Osteoblast (primary cell): ENCODE measurements at regions not wholly inside any gene's neighbourhood (a gene's known extent, or its start where the extent isn't known, plus 50 kb on each side); places are given as distances from the start of the nearest gene placed in this dataset.

Experiments
- DNase-seq: peaks from one replicate; pipeline ENCODE4 v3.0.0; 2011; ENCODE audit warnings: low spot score, mixed read lengths; ENCODE audit not compliant: insufficient read length; ENCODE audit errors: missing footprints
- H2AFZ ChIP-seq: 2 replicates; pipeline ENCODE4 v1.6.0; 2011; ENCODE audit warnings: mild to moderate bottlenecking, low read length
- H3K27ac ChIP-seq: 2 replicates; pipeline ENCODE4 v1.5.1; 2011; ENCODE audit warnings: mild to moderate bottlenecking, low read depth, low read length, moderate library complexity
- H3K27me3 ChIP-seq: 2 replicates; pipeline ENCODE4 v1.6.0; 2012; ENCODE audit warnings: mild to moderate bottlenecking, control low read depth, inconsistent platforms, low read length, moderate library complexity; ENCODE audit not compliant: insufficient read depth
- H3K36me3 ChIP-seq: 2 replicates; pipeline ENCODE4 v1.5.1; 2011; ENCODE audit warnings: mild to moderate bottlenecking, low read length, control low read depth, moderate library complexity; ENCODE audit not compliant: insufficient read depth
- H3K4me1 ChIP-seq: 2 replicates; pipeline ENCODE4 v1.5.1; 2011; ENCODE audit warnings: mild to moderate bottlenecking, low read length, control low read depth, moderate library complexity; ENCODE audit not compliant: insufficient read depth
- H3K4me2 ChIP-seq: 2 replicates; pipeline ENCODE4 v1.6.0; 2011; ENCODE audit warnings: mild to moderate bottlenecking, low read length; ENCODE audit not compliant: insufficient read depth
- H3K4me3 ChIP-seq: fragments of 200-600 bp; sonication (generic); 3 replicates; pipeline ENCODE4 v1.5.1; 2012; ENCODE audit warnings: mild to moderate bottlenecking, low read length, inconsistent platforms; ENCODE audit not compliant: insufficient read depth
- H3K79me2 ChIP-seq: 2 replicates; pipeline ENCODE4 v1.6.0; 2012; ENCODE audit warnings: mild to moderate bottlenecking, low read length, control low read depth, inconsistent platforms; ENCODE audit not compliant: insufficient read depth
- H3K9me3 ChIP-seq: 2 replicates; pipeline ENCODE4 v1.5.1; 2011; ENCODE audit warnings: low read depth, low read length, control low read depth
- H4K20me1 ChIP-seq: 2 replicates; pipeline ENCODE4 v1.6.0; 2012; ENCODE audit warnings: mild to moderate bottlenecking, low read length, control low read depth; ENCODE audit not compliant: insufficient read depth
- TF ChIP-seq, protein P1 (sequence below): IDR thresholded peaks from 2 replicates; pipeline ENCODE4 v1.5.1; 2011; ENCODE audit warnings: mild to moderate bottlenecking, low read depth, low read length, moderate library complexity; ENCODE audit errors: extremely low read depth

DNA sequence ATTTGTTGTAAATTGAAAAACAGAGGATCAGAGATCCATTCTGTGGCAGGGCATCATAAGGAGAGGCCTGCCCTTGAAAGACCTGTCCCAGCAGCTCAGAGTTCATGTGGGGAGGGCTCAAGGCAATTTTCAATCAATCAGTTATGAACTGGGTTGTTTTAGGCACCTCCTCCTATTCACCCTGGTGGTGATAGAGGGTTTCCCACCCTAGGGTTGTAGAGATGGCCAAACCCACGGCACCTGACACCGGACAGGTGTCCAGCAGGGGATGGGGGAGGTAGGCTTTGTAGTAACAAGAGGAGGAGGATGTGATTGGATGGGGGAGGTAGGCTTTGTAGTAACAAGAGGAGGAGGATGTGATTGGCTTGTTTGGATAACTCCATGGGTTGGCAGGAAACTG lies 205.7 kb downstream of the SOCS6 start:
- Histone ChIP-seq H4K20me1 (no peaks in the 10 kb centered on the region), H3K4me2 (no peak overlapping the region), H3K4me3 (no peak overlapping the region), H3K27ac (no peak overlapping the region), H2AFZ (no peak overlapping the region), H3K4me1 (peaks cover 3% of the 10 kb centered on the region), H3K36me3 (no peaks in the 10 kb centered on the region), H3K79me2 (no peaks in the 10 kb centered on the region), H3K27me3 (no peaks in the 10 kb centered on the region), H3K9me3 (no peaks in the 10 kb centered on the region)
- DNase-seq = no peak
- TF ChIP-seq, protein P1, sequence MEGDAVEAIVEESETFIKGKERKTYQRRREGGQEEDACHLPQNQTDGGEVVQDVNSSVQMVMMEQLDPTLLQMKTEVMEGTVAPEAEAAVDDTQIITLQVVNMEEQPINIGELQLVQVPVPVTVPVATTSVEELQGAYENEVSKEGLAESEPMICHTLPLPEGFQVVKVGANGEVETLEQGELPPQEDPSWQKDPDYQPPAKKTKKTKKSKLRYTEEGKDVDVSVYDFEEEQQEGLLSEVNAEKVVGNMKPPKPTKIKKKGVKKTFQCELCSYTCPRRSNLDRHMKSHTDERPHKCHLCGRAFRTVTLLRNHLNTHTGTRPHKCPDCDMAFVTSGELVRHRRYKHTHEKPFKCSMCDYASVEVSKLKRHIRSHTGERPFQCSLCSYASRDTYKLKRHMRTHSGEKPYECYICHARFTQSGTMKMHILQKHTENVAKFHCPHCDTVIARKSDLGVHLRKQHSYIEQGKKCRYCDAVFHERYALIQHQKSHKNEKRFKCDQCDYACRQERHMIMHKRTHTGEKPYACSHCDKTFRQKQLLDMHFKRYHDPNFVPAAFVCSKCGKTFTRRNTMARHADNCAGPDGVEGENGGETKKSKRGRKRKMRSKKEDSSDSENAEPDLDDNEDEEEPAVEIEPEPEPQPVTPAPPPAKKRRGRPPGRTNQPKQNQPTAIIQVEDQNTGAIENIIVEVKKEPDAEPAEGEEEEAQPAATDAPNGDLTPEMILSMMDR = no peak

GRCh38 chr18:70493461-70493860 lies 204.6 kb downstream of the SOCS6 start:
- Histone ChIP-seq H3K4me3 (no peak overlapping the region), H3K4me2 (no peak overlapping the region), H2AFZ (peak overlapping the region; percentile 2), H3K27ac (no peak overlapping the region), H3K4me1 (peaks cover 4% of the 10 kb centered on the region), H3K9me3 (no peaks in the 10 kb centered on the region), H3K79me2 (no peaks in the 10 kb centered on the region), H4K20me1 (no peaks in the 10 kb centered on the region), H3K27me3 (no peaks in the 10 kb centered on the region), H3K36me3 (no peaks in the 10 kb centered on the region)
- no peak for DNase-seq
- TF ChIP-seq, protein P1 = no peak

DNA sequence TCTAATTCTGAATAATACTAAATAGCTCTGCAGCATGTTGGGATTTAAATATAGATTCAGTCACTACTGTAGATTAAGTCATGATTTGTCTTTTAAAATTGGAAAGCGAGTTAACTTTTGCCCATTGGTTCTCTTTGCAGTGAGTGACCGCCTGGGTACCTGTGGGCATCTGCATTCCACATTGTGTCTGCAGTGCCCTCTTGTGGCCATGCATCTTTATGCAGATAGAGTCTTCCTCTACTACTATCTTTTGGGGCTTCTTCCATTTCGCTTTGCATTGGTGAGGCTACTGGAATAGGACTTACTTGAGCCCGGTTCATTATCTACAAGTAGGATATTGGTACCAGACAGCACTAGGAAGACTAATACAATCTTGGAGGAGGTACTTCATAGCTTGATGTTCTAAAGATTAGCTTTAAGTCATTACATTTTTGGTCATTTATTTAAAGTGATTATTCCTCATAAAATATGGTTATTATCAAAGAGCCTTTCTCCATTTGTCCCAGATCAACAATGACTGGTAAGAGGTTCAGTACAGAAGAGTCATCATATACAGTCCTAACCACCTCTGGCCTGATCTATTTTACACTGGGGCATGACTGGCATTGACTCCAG lies 203.0 kb downstream of the SOCS6 start:
- Histone ChIP-seq H3K36me3 (no peaks in the 10 kb centered on the region), H3K27ac (no peak overlapping the region), H3K4me2 (no peak overlapping the region), H3K27me3 (no peaks in the 10 kb centered on the region), H3K9me3 (no peaks in the 10 kb centered on the region), H3K4me1 (peaks cover 4% of the 10 kb centered on the region), H4K20me1 (no peaks in the 10 kb centered on the region), H3K79me2 (no peaks in the 10 kb centered on the region), H2AFZ (no peak overlapping the region), H3K4me3 (no peak overlapping the region)
- DNase-seq = no peak
- TF ChIP-seq, protein P1 = peak; percentile 87

DNA sequence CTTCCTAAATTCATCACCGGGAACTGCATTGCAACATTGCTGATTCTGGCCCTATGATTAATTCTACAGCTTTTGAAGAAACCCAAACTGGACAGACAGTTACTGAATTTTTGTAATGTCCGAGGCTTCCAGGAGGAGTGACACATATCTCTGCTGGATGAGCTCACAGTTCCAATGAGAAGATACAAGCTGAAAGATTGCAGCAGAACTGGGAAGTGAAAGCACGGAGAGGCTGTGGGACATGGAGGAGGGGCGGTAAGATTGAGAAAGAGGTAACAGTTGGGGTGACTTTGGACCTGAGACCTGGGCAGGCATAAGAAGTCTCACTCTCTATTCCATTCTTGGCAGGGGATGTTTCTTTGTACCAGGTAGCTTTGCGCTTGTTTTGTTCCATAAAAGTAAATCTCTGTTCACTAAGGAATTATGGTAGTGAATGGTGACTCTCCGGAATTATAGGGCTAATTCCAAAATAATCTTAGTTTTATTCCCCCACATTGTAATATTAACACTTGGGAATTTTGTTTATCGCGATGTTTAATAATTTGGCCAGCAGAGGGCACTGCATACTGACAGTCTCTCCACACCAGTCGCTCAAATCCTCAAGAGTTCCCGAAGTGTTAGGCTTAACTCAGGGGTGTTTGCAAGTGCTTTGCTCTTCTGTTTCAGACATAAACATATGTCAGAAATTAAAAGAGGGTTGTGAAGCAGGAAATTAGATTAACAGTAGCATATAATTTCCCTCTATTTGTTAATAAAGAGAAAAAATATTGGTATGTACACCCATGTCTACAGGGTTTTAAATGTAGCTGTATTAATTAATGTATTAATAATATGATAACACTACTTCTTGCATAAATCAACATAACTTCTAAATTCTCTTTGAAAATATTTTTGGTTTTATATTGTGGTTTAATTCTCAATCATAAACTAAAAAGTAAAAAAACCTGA lies 201.4 kb downstream of the SOCS6 start:
- H3K9me3 ChIP-seq = no peaks in the 10 kb centered on the region
- peak overlapping the region; percentile 77 for H2AFZ ChIP-seq
- TF ChIP-seq, protein P1 = peak; percentile 77
- no peaks in the 10 kb centered on the region for H3K36me3 ChIP-seq
- H3K27ac ChIP-seq = peak overlapping the region; percentile 60
- H3K4me1 ChIP-seq = peaks cover 4% of the 10 kb centered on the region
- H3K4me3 ChIP-seq = peak overlapping the region; percentile 67
- H3K4me2 ChIP-seq = peak overlapping the region; percentile 86
- no peaks in the 10 kb centered on the region for H4K20me1 ChIP-seq
- no peaks in the 10 kb centered on the region for H3K27me3 ChIP-seq
- no peaks in the 10 kb centered on the region for H3K79me2 ChIP-seq
- DNase-seq = no peak
